K562 (cell line): ENCODE measurements at regions not wholly inside any gene's neighbourhood (a gene's known extent, or its start where the extent isn't known, plus 50 kb on each side); places are given as distances from the start of the nearest gene placed in this dataset.

ENCODE experiments used
- BACH1 ChIP-seq: fragments of 200-800 bp; sonication (Bioruptor generic); IDR thresholded peaks from 2 replicates; pipeline ENCODE4 v1.6.1; 2016; ENCODE audit warnings: missing genetic modification characterization, missing compliant biosample characterization
- ELF2 ChIP-seq: fragments of 250-450 bp; sonication (Bioruptor Pico); IDR thresholded peaks from 2 replicates; pipeline ENCODE4 v1.5.0; 2021; ENCODE audit warnings: mild to moderate bottlenecking
- EWSR1 ChIP-seq: fragments of 450-650 bp; IDR thresholded peaks from 2 replicates; pipeline ENCODE4 v1.6.1; 2018; ENCODE audit warnings: borderline replicate concordance, mild to moderate bottlenecking, low read depth, moderate library complexity; ENCODE audit not compliant: partially characterized antibody
- FOXJ2 ChIP-seq: fragments of 200-800 bp; sonication (Bioruptor generic); IDR thresholded peaks from 2 replicates; pipeline ENCODE4 v1.6.1; 2016; ENCODE audit warnings: missing genetic modification characterization, missing compliant biosample characterization
- IRF9 ChIP-seq: fragments of 450-650 bp; IDR thresholded peaks from 2 replicates; pipeline ENCODE4 v1.6.1; 2016; ENCODE audit warnings: missing biosample characterization, missing genetic modification characterization
- JUN ChIP-seq, 2 experiments: sonication (generic) in 1 of 2; formaldehyde crosslinking in 1 of 2; IDR thresholded peaks; 2 replicates each; pipeline versions ENCODE4 v1.6.1 to v1.8.0; 2012 to 2022; ENCODE audit warnings: borderline replicate concordance in 2 of 2, mild to moderate bottlenecking in 2 of 2, improper control_type of control experiment in 1 of 2, low read depth in 1 of 2, low read length in 1 of 2, missing genetic modification reagents in 1 of 2
- KAT7 ChIP-seq: sonication (generic); formaldehyde crosslinking; IDR thresholded peaks from 2 replicates; pipeline ENCODE4 v1.8.0; 2022; ENCODE audit warnings: missing genetic modification reagents, mild to moderate bottlenecking, borderline replicate concordance
- KDM2B ChIP-seq: fragments of 250-450 bp; sonication (Bioruptor Pico); IDR thresholded peaks from 2 replicates; pipeline ENCODE4 v1.8.0; 2021; ENCODE audit warnings: mild to moderate bottlenecking, moderate library complexity
- MCM3 ChIP-seq: fragments of 450-650 bp; IDR thresholded peaks from 2 replicates; pipeline ENCODE4 v1.6.1; 2016
- SIN3A ChIP-seq, 2 experiments: fragments of 150-350 bp in 1 of 2; IDR thresholded peaks; 2 replicates each; pipeline ENCODE4 v1.6.1; 2011 to 2016; ENCODE audit warnings: borderline replicate concordance in 2 of 2, low read depth in 2 of 2, low read length in 2 of 2, mild to moderate bottlenecking in 2 of 2, moderate library complexity in 2 of 2; ENCODE audit not compliant: control insufficient read depth in 1 of 2
- SIX5 ChIP-seq, 2 experiments: IDR thresholded peaks; 2 replicates each; pipeline ENCODE4 v1.6.1; 2011; ENCODE audit warnings: low read length in 2 of 2, borderline replicate concordance in 1 of 2, low read depth in 1 of 2, mild to moderate bottlenecking in 1 of 2, moderate library complexity in 1 of 2; ENCODE audit not compliant: insufficient read depth in 1 of 2
- SMAD4 ChIP-seq: fragments of 250-450 bp; sonication (Bioruptor Pico); conservative IDR thresholded peaks from 2 replicates; pipeline ENCODE4 v1.8.0; 2021; ENCODE audit warnings: inconsistent platforms, mild to moderate bottlenecking, moderate library complexity
- SPI1 ChIP-seq: IDR thresholded peaks from 2 replicates; pipeline ENCODE4 v1.6.1; 2011; ENCODE audit warnings: low read depth, low read length, control low read depth, borderline replicate concordance
- TFE3 ChIP-seq: fragments of 450-650 bp; formaldehyde crosslinking; IDR thresholded peaks from 2 replicates; pipeline ENCODE4 v1.4.0; 2020; ENCODE audit warnings: mild to moderate bottlenecking, mixed read lengths
- VEZF1 ChIP-seq: fragments of 200-800 bp; sonication (Bioruptor generic); IDR thresholded peaks from 2 replicates; pipeline ENCODE4 v1.6.1; 2017; ENCODE audit warnings: missing genetic modification characterization, missing compliant biosample characterization
- ZNF280A ChIP-seq: fragments of 450-650 bp; IDR thresholded peaks from 2 replicates; pipeline ENCODE4 v1.6.1; 2018; ENCODE audit warnings: mild to moderate bottlenecking, low read depth; ENCODE audit not compliant: partially characterized antibody
- ZNF324 ChIP-seq: fragments of 250-450 bp; sonication (Bioruptor Pico); IDR thresholded peaks from 2 replicates; pipeline ENCODE4 v1.4.0; 2020; ENCODE audit warnings: mild to moderate bottlenecking
- ZNF644 ChIP-seq: fragments of 200-800 bp; sonication (Bioruptor generic); IDR thresholded peaks from 2 replicates; pipeline ENCODE4 v1.6.1; 2016; ENCODE audit warnings: low read depth, missing genetic modification characterization, missing compliant biosample characterization

GRCh38 chr16:85164838-85165516, 52.7 kb upstream of the CIBAR2 start (continued):
- peak; percentile 18; the same call in 1 of the 2 replicates for TF ChIP-seq TFE3
- no peak for TF ChIP-seq KDM2B (CRISPR knock-in tag)
- 0 out of 2 replicates have a peak, but pooled peaks have one; percentile 9 for TF ChIP-seq SPI1
- no peak for TF ChIP-seq SIN3A (IDR thresholded peaks at IDR 0.05; ENCODE audit: borderline replicate concordance in 2 of 2, control insufficient read depth in 1 of 2, low read depth in 2 of 2, low read length in 2 of 2)
- no peak for TF ChIP-seq KAT7 (CRISPR knock-in tag)
- TF ChIP-seq VEZF1 (CRISPR knock-in tag) = no peak
- TF ChIP-seq ZNF644 = no peak
- TF ChIP-seq SMAD4 (CRISPR knock-in tag) = no peak
- TF ChIP-seq IRF9 (tag) = no peak
- no peak for TF ChIP-seq BACH1
- no peak for TF ChIP-seq ZNF324
- TF ChIP-seq JUN (IDR thresholded peaks at IDR 0.05; ENCODE audit: borderline replicate concordance, low read depth, low read length) = no peak
- no peak for TF ChIP-seq JUN (CRISPR knock-in tag; IDR thresholded peaks at IDR 0.05; ENCODE audit: borderline replicate concordance)
- no peak for TF ChIP-seq ELF2 (CRISPR knock-in tag)
- TF ChIP-seq FOXJ2 (tag) = no peak
- TF ChIP-seq ZNF280A = no peak
- TF ChIP-seq SIX5 (IDR thresholded peaks at IDR 0.05; ENCODE audit: borderline replicate concordance in 1 of 2, insufficient read depth in 1 of 2, low read depth in 1 of 2, low read length in 2 of 2) = no peak
- no peak for TF ChIP-seq EWSR1
- TF ChIP-seq MCM3 = no peak
